OCI-LY7 (cell line): ENCODE measurements at regions not wholly inside any gene's neighbourhood (a gene's known extent, or its start where the extent isn't known, plus 50 kb on each side); places are given as distances from the start of the nearest gene placed in this dataset.

Experiments used
- BruUV-seq: library from RNA; stranded (reverse); fragments of 400-500 nt; replicated peaks from 2 replicates; lab custom pipeline; 2021; lab: Mats Ljungman, UMichigan
- CTCF ChIA-PET: fragments of 300-600 bp; sonication (Branson Sonifier 250); formaldehyde crosslinking; loops from one replicate; lab custom pipeline; 2022; ENCODE audit warnings: antibody characterized with exemption; ENCODE audit not compliant: unreplicated experiment; lab: Charles Lee
- POLR2A ChIA-PET: fragments of 300-600 bp; sonication (Branson Sonifier 250); formaldehyde crosslinking; loops from one replicate; lab custom pipeline; 2022; ENCODE audit warnings: antibody characterized with exemption; lab: Charles Lee
- DNase-seq: peaks from one replicate; pipeline ENCODE4 v3.0.0-alpha.2; 2015; ENCODE audit warnings: low spot score
- H2AFZ ChIP-seq: fragments of 200-600 bp; sonication (generic), shearing (Covaris generic); 2 replicates; pipeline ENCODE4 v1.6.1; 2014; ENCODE audit warnings: mild to moderate bottlenecking, antibody characterized with exemption, low read length, moderate library complexity
- H3K27ac ChIP-seq: fragments of 200-600 bp; sonication (generic); 2 replicates; pipeline ENCODE4 v1.5.1; 2014; ENCODE audit warnings: mixed run types, low read depth, mild to moderate bottlenecking, moderate library complexity, low read length, inconsistent platforms; ENCODE audit not compliant: poor library complexity, severe bottlenecking
- H3K36me3 ChIP-seq: fragments of 200-600 bp; sonication (generic); 2 replicates; pipeline ENCODE4 v1.6.1; 2014; ENCODE audit warnings: mild to moderate bottlenecking, antibody characterized with exemption, low read length, moderate library complexity, mixed read lengths; ENCODE audit not compliant: insufficient read depth
- H3K4me1 ChIP-seq: fragments of 200-600 bp; sonication (generic); 2 replicates; pipeline ENCODE4 v1.5.1; 2014; ENCODE audit warnings: mild to moderate bottlenecking, low read length; ENCODE audit not compliant: insufficient read depth, poor library complexity, severe bottlenecking
- H3K4me2 ChIP-seq: fragments of 200-600 bp; sonication (generic); 2 replicates; pipeline ENCODE4 v1.6.1; 2014; ENCODE audit warnings: mild to moderate bottlenecking, low read length
- H3K4me3 ChIP-seq: fragments of 200-600 bp; sonication (generic); 2 replicates; pipeline ENCODE4 v1.5.1; 2014; ENCODE audit warnings: mild to moderate bottlenecking, low read depth, low read length; ENCODE audit not compliant: poor library complexity, severe bottlenecking
- H3K79me2 ChIP-seq: fragments of 200-600 bp; sonication (generic); 2 replicates; pipeline ENCODE4 v1.6.1; 2016; ENCODE audit warnings: low read depth, mild to moderate bottlenecking, low read length, moderate library complexity, mixed read lengths; ENCODE audit not compliant: insufficient read depth
- H3K9me2 ChIP-seq: fragments of 200-600 bp; sonication (generic); 2 replicates; pipeline ENCODE4 v1.6.1; 2016; ENCODE audit warnings: mild to moderate bottlenecking, low read length, mixed read lengths; ENCODE audit not compliant: insufficient read depth
- H3K9me3 ChIP-seq: fragments of 200-600 bp; sonication (generic); 2 replicates; pipeline ENCODE4 v1.6.1; 2014; ENCODE audit warnings: mild to moderate bottlenecking, mixed run types, low read length, mixed read lengths
- H4K20me1 ChIP-seq: fragments of 200-600 bp; sonication (generic); 2 replicates; pipeline ENCODE4 v1.6.1; 2014; ENCODE audit warnings: mild to moderate bottlenecking, antibody characterized with exemption, low read length, moderate library complexity, mixed read lengths; ENCODE audit not compliant: insufficient read depth
- CTCF ChIP-seq: fragments of 200-600 bp; sonication (generic); conservative IDR thresholded peaks from 2 replicates; pipeline ENCODE4 v1.5.1; 2014; ENCODE audit warnings: mild to moderate bottlenecking, antibody characterized with exemption, low read length, moderate library complexity, mixed read lengths
- EZH2phosphoT487 ChIP-seq: fragments of 200-600 bp; sonication (generic); IDR thresholded peaks from 2 replicates; pipeline ENCODE4 v1.6.1; 2018; ENCODE audit warnings: low read depth, borderline replicate concordance, mild to moderate bottlenecking, mixed run types, antibody characterized with exemption, low read length, moderate library complexity, mixed read lengths
- intact Hi-C: fragments of 100-400 bp; cut with micrococcal nuclease; formaldehyde crosslinking; loops from one replicate; pipeline ENCODE4 v1.10.0; 2022; ENCODE audit not compliant: unreplicated experiment

- Histone ChIP-seq H3K4me1 (no peaks in the 10 kb centered on the region), H3K36me3 (no peaks in the 10 kb centered on the region), H3K9me3 (no peaks in the 10 kb centered on the region), H3K27ac (no peak overlapping the region), H3K9me2 (no peaks in the 10 kb centered on the region), H3K4me3 (no peak overlapping the region), H3K79me2 (no peaks in the 10 kb centered on the region), H2AFZ (no peak overlapping the region), H3K4me2 (no peak overlapping the region), H4K20me1 (no peaks in the 10 kb centered on the region)
- intact Hi-C loops = no loop called here
- no TSS peak for BruUV-seq
- no peak for DNase-seq
- ChIA-PET POLR2A (interaction anchor here (0.6 to 0.7 kb wide), 2 partner anchors 13 to 314 kb away, joined by 3 read pairs; no protein-coding TSS in a partner anchor), CTCF (no interaction called here)
- TF ChIP-seq EZH2phosphoT487 (no peak), CTCF (no peak)
Measured at GRCh38 chr20:7090811-7091210, 323.3 kb downstream of the BMP2 start.

- Histone ChIP-seq H3K4me3 (no peak overlapping the region), H3K9me2 (no peaks in the 10 kb centered on the region), H4K20me1 (no peaks in the 10 kb centered on the region), H3K4me1 (no peaks in the 10 kb centered on the region), H2AFZ (no peak overlapping the region), H3K79me2 (no peaks in the 10 kb centered on the region), H3K36me3 (no peaks in the 10 kb centered on the region), H3K27ac (no peak overlapping the region), H3K4me2 (no peak overlapping the region), H3K9me3 (no peaks in the 10 kb centered on the region)
- intact Hi-C loops = no loop called here
- POLR2A ChIA-PET = no interaction called here
- BruUV-seq = no TSS peak
- no peak for TF ChIP-seq CTCF
- no peak for TF ChIP-seq EZH2phosphoT487
- CTCF ChIA-PET = no interaction called here
- DNase-seq = no peak
Measured at GRCh38 chr20:7091655-7092054, 324.2 kb downstream of the BMP2 start.

GRCh38 chr20:7094438-7094997 is 327.0 kb downstream of the BMP2 start:
- TF ChIP-seq CTCF = peak; percentile 98
- no peak for TF ChIP-seq EZH2phosphoT487
- ChIA-PET CTCF (no interaction called here), POLR2A (interaction anchor here (0.6 kb wide), 1 partner anchor 641 kb away, joined by 4 read pairs; no protein-coding TSS in a partner anchor)
- Histone ChIP-seq H3K27ac (no peak overlapping the region), H3K9me2 (no peaks in the 10 kb centered on the region), H2AFZ (peak overlapping the region; percentile 60; the same call in 1 of the 2 replicates), H4K20me1 (no peaks in the 10 kb centered on the region), H3K4me3 (no peak overlapping the region), H3K79me2 (no peaks in the 10 kb centered on the region), H3K4me1 (no peaks in the 10 kb centered on the region), H3K36me3 (no peaks in the 10 kb centered on the region), H3K9me3 (no peaks in the 10 kb centered on the region), H3K4me2 (no peak overlapping the region)
- BruUV-seq = no TSS peak
- intact Hi-C loops = no loop called here
- peak; percentile 70 for DNase-seq
